ENCODE measurements at regions not wholly inside any gene's neighbourhood (a gene's known extent, or its start where the extent isn't known, plus 50 kb on each side); places are given as distances from the start of the nearest gene placed in this dataset.
"Not testable (repeated sequence)": the region's sequence is repeated elsewhere in the genome, so short reads cannot be mapped to it uniquely, and the experiment has no call there.

DNA sequence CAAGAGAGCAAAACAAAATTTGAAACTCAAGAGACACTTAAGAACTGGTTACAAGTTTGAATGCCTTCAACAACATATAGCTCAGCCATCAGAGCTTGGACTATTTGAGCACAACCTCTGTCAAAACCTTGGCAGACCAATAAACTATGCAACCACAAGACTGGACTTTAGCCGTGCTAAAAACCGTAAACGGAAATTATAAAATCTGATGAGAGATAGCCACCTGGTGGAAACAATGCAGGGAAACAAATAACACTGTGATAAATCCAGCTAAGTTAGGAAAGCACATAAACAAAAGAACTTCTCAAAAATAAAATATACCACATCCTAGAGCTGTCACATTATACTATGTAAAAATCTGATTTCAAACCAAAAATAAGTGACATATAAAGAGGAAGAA lies 1074.2 kb upstream of the NOVA1 start:
- 77 to 83% methylated on average over 3 of the region's 3 CpGs for WGBS, 2 donors
- Histone ChIP-seq H3K9me3 (no peaks in the 10 kb centered on the region), H3K4me1 (no peaks in the 10 kb centered on the region), H3K4me3 (no peak overlapping the region), H3K27me3 (no peaks in the 10 kb centered on the region), H3K27ac (no peak overlapping the region), H3K36me3 (ENCODE audit: low read depth, missing control alignments) (no peaks in the 10 kb centered on the region)
- no peak for TF ChIP-seq POLR2A (IDR thresholded peaks at IDR 0.05)
- TF ChIP-seq, protein P1, sequence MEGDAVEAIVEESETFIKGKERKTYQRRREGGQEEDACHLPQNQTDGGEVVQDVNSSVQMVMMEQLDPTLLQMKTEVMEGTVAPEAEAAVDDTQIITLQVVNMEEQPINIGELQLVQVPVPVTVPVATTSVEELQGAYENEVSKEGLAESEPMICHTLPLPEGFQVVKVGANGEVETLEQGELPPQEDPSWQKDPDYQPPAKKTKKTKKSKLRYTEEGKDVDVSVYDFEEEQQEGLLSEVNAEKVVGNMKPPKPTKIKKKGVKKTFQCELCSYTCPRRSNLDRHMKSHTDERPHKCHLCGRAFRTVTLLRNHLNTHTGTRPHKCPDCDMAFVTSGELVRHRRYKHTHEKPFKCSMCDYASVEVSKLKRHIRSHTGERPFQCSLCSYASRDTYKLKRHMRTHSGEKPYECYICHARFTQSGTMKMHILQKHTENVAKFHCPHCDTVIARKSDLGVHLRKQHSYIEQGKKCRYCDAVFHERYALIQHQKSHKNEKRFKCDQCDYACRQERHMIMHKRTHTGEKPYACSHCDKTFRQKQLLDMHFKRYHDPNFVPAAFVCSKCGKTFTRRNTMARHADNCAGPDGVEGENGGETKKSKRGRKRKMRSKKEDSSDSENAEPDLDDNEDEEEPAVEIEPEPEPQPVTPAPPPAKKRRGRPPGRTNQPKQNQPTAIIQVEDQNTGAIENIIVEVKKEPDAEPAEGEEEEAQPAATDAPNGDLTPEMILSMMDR (IDR thresholded peaks at IDR 0.05): no peak
- intact Hi-C loops (cut with DNase I; ENCODE audit: low total_unique reads): no loop called here
- no peak for DNase-seq

DNA sequence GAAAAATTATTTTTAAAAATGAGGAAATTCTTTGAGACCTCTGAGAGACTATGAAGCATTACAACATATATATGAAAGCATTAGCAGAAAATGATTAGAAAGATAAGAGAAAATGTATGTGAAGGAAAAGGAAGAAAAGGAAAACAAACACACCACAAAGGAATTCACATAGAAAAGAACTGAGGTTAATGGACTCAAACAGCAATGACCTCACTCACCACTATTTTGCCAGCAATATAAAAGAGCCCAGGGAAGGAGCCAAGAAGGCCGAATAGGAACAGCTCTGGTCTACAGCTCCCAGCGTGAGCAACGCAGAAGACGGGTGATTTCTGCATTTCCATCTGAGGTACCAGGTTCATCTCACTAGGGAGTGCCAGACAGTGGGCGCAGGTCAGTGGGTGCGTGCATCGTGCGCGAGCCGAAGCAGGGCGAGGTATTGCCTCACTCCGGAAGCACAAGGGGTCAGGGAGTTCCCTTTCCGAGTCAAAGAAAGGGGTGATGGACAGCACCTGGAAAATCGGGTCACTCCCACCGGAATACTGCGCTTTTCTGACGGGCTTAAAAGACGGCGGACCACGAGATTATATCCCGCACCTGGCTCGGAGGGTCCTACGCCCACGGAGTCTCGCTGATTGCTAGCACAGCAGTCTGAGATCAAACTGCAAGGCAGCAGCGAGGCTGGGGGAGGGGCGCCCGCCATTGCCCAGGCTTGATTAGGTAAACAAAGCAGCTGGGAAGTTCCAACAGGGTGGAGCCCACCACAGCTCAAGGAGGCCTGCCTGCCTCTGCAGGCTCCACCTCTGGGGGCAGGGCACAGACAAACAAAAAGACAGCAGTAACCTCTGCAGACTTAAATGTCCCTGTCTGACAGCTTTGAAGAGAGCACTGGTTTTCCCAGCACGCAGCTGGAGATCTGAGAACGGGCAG lies 1075.2 kb upstream of the NOVA1 start:
- H3K36me3 ChIP-seq (ENCODE audit: low read depth, missing control alignments); H3K4me1 ChIP-seq; H3K27ac ChIP-seq; DNase-seq; H3K4me3 ChIP-seq; intact Hi-C loops (cut with DNase I; ENCODE audit: low total_unique reads); H3K9me3 ChIP-seq; H3K27me3 ChIP-seq: not testable (repeated sequence)
- 60 to 87% methylated on average over 20 to 30 of the region's 30 CpGs for WGBS, 2 donors

DNA sequence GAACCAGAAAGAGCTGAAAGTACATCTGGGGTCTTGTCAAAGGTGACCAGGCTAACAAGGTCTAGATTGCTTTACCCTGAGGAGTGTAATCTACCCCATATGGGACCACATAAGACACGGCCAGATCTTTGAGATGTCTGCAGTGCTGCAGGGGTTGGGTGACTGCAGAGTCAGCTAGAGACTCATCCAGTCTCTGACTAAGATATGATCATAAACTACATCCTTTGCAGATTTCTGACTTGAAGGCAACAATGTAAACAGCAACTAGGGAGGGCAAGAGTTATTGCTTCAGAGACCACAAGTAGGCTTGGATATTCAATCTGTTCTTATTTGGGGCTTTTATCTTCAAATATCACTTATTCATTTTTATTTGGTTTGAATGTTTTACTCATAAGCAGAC lies 1080.5 kb upstream of the FOXG1 start:
- intact Hi-C loops (cut with DNase I; ENCODE audit: low total_unique reads): no loop called here
- Histone ChIP-seq H3K27me3 (no peaks in the 10 kb centered on the region), H3K27ac (no peak overlapping the region), H3K9me3 (no peaks in the 10 kb centered on the region), H3K4me1 (no peaks in the 10 kb centered on the region), H3K4me3 (no peak overlapping the region), H3K36me3 (ENCODE audit: low read depth, missing control alignments) (no peaks in the 10 kb centered on the region)
- WGBS, 2 donors: 73 to 81% methylated on average over 1 of the region's 1 CpG
- TF ChIP-seq, protein P1 (IDR thresholded peaks at IDR 0.05): no peak
- no peak for TF ChIP-seq POLR2A (IDR thresholded peaks at IDR 0.05)
- DNase-seq: no peak

DNA sequence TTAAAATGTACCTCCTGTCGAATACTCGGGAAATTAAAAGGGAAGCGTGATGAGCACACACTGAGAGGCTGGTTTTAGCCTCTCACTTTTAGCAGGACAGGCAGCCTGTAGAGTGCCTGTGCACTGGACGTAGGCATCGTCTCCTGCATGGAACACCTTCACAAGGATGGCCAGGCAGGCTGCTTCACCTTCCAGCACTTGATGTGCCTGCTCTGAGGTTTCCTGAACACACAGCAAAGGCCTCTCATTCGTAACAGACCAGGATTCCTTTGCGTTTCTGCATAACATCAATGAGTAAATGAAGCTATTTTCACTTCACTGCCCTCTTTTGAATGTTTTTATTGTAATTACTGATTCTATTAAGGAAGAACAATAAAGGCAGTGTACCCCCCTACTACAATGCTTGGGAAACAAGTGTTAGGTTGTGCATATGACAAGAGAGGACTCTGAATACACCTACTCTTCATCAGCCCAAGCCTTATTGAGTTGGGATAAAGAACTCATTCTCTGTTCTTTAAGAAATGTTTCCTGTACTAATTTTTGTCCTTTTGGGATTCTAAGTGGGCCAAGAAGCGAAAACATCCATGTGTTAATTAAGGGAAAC lies 1077.6 kb upstream of the FOXG1 start:
- Histone ChIP-seq H3K9me3 (no peaks in the 10 kb centered on the region), H3K36me3 (ENCODE audit: low read depth, missing control alignments) (no peaks in the 10 kb centered on the region), H3K4me1 (no peaks in the 10 kb centered on the region), H3K4me3 (no peak overlapping the region), H3K27ac (no peak overlapping the region), H3K27me3 (no peaks in the 10 kb centered on the region)
- 84 to 85% methylated on average over 8 of the region's 8 CpGs for WGBS, 2 donors
- TF ChIP-seq, protein P1 (IDR thresholded peaks at IDR 0.05): no peak
- TF ChIP-seq POLR2A (IDR thresholded peaks at IDR 0.05): no peak
- intact Hi-C loops (cut with DNase I; ENCODE audit: low total_unique reads): no loop called here
- no peak for DNase-seq

DNA sequence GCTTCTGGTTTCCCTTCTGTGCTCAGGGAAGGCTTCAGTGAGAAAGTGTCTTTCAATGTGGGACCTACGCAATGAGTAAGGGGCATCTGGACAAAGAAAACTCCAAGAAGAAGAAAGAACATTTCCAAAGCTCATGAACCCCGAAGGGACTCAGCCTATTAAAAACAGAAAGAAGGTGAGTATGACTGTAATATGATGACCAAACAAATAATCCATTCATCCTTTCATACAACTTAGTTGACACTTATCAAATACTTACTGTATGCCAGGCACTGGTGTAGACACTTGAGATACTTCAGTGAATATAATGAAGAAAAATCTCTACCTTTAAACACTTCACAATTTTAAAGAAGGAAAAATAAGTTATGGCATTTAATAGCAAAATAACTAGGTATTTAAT lies 1054.2 kb upstream of the FOXG1 start:
- Histone ChIP-seq H3K27ac (no peak overlapping the region), H3K27me3 (no peaks in the 10 kb centered on the region), H3K36me3 (ENCODE audit: low read depth, missing control alignments) (no peaks in the 10 kb centered on the region), H3K4me1 (no peaks in the 10 kb centered on the region), H3K9me3 (no peaks in the 10 kb centered on the region), H3K4me3 (no peak overlapping the region)
- intact Hi-C loops (cut with DNase I; ENCODE audit: low total_unique reads): no loop called here
- no peak for TF ChIP-seq POLR2A (IDR thresholded peaks at IDR 0.05)
- TF ChIP-seq, protein P1 (IDR thresholded peaks at IDR 0.05): no peak
- DNase-seq: no peak
- WGBS, 2 donors: 77 to 82% methylated on average over 2 of the region's 2 CpGs
